ENCODE measurements at regions not wholly inside any gene's neighbourhood (a gene's known extent, or its start where the extent isn't known, plus 50 kb on each side); places are given as distances from the start of the nearest gene placed in this dataset.

GRCh38 chr14:27836386-27836785, 930.2 kb upstream of the FOXG1 start:
- TF ChIP-seq CTCF (IDR thresholded peaks at IDR 0.05; ENCODE audit: low read depth, low read length) = no peak
- TF ChIP-seq MAX (IDR thresholded peaks at IDR 0.05; ENCODE audit: low read depth, low read length) = no peak
- no peak for TF ChIP-seq POLR2A (IDR thresholded peaks at IDR 0.05; ENCODE audit: extremely low read depth, insufficient read length)
- TF ChIP-seq MYC (IDR thresholded peaks at IDR 0.05; ENCODE audit: low read depth, low read length) = no peak
